Activated CD4-positive, alpha-beta T cell treated with anti-CD3 and anti-CD28 coated beads, Interleukin-2, Interleukin-4, amounts not matched to agents 100 ng/mL and 50 ng/mL, durations not matched to agents 16 hours and 8 hours (primary cell): ENCODE measurements at regions not wholly inside any gene's neighbourhood (a gene's known extent, or its start where the extent isn't known, plus 50 kb on each side); places are given as distances from the start of the nearest gene placed in this dataset.

Source experiments
- DNase-seq: peaks from one replicate; pipeline ENCODE4 v3.0.0-alpha.2; 2020; ENCODE audit warnings: low spot score

DNA sequence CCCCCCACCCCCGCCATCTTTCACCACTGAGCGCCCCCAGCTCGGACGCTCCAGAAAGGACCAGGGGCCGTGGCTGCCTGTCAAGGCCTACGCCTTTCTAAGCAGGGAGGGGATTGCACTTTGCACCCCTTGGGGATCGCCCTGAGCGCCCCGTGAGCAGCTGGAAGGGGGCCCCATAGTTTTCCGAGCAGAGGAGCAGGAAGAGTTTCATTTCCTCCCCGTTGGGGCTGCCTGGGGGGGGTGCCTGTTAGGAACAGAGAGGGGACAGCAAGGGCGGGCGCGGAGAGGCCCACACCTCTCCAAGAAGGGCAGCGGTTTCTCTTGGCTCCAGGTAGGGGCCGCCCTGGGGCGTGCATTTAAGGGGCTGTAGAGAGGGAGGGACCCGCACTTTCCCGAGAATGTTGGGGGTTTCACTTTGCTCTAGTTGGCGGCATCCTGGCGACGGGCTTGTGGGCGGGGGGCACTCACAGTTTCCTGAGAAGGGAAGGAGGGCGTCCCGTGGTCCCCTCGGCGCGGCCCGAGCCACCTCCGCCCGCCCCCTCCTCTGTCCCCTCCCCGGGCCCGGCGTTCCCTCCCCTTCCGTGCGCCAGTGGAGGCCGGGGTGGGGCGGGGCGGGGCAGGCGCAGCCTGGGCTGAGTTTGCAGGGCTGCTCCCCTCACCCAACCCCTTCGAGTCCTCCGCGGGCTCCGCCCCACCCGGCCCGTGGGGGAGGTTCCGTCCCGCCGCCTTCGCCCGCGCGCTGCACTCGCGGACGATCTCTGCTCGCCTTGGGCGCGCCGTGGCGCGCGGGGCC lies 82.3 kb upstream of the CD99 start:
- DNase-seq: peak; percentile 88

DNA sequence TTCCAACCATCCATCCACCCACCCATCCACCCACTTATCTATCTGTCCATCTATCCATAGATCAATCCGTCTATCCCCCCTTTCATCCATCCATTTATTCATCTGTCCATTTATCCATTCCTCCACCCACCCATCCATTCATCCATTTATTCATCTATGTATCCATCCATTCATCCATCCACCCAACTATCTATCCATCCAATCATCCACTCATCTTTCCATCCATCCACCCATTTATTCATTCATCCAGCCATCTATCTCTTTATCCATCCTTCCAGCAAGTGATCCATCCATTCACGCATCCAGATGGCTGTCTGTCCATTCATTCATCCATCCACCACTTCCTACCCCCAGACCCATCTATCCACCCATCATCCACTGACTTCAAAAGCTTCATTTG lies 84.0 kb upstream of the CD99 start:
- DNase-seq: no peak

DNA sequence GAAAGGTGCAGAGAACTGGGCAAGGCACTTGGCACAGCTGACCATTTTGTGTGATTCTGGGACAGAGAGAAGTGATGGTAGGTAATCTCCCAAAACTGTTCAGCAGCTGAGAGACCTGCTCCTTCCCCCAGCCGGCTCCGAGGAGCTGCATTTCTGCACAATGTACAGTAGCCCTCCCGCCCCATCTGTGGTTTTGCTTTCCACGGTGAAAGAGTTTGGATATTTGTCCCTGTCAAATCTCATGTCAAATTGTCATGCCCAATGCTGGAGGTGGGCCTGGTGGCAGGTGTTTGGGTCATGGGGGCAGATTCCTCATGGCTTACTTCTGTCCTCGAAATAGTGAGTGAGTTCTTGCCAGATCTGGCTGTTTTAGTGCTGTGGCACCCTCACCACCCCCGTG lies 90.5 kb upstream of the CD99 start:
- no peak for DNase-seq

DNA sequence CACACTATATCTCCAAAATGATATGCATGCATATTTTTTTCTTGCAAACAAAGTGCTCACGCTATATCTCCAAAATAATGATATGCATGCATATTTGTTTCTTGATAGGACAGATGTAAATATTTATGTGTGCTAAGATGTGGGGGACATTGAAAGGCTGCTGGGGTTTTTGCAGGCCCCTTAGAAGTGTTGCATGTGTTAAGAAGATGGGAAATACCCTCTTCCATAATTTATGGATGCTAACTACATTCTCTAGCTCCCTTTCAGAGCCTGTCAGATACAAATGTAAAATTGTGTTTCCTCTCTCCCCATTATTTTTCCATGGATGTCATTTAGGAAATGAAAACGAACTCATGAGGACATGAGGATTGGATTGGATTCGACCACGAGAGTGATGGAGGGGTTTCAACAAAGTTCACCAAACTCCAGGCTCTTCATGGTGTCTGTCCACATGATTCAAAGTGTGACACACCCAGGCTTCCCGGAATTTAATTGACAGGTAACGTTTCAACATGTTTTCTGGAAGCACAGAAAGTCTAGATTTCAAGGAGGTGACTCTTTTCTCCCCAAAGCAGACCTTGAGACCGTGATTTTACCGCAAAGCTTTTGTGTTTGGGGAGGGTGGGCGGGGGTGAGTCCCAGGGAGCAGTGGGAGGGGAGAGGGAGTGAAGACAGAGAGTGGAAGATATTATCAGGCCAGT lies 94.4 kb upstream of the CD99 start:
- DNase-seq: no peak

- DNase-seq: no peak
Observed at GRCh38 chrX:2596045-2596444, 95.0 kb upstream of the CD99 start.

DNA sequence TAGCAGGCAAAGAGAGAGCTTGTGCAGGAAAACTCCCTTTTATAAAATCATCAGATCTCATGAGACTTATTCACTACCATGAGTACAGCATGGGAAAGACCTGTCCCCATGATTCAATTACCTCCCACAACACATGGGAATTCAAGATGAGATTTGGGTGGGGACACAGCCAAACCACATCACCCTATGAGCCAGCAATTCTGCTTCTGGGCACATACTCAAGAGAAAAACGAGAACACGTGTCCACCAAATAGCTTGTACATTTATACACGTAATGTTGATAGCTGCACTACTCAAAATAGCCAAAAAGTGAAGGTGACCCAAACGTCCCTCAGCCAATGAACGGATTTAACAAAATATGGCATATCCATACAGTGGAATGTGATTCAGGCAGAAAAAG lies 94.5 kb upstream of the DHRSX start:
- no peak for DNase-seq

GRCh38 chrX:2594491-2594890 lies 93.7 kb upstream of the DHRSX start:
- DNase-seq: no peak

DNA sequence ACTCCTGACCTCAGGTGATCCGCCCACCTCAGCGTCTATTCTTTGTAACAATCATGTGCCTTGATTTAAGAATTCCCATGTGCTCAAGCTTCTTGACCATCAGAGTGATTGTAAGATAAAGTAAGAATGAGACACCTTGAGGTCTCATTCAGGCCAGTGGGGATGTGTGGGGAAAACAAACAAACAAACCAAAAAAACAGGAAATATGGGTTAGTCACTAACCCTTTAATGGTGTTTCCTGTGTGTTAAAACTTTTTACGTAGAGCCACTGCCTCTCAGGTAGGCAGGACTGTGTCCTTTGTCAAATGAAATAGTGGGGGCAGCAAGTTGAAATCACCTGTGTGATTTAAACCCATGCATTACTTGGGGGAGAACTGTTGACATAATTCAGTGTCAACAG lies 91.5 kb upstream of the DHRSX start:
- no peak for DNase-seq

DNA sequence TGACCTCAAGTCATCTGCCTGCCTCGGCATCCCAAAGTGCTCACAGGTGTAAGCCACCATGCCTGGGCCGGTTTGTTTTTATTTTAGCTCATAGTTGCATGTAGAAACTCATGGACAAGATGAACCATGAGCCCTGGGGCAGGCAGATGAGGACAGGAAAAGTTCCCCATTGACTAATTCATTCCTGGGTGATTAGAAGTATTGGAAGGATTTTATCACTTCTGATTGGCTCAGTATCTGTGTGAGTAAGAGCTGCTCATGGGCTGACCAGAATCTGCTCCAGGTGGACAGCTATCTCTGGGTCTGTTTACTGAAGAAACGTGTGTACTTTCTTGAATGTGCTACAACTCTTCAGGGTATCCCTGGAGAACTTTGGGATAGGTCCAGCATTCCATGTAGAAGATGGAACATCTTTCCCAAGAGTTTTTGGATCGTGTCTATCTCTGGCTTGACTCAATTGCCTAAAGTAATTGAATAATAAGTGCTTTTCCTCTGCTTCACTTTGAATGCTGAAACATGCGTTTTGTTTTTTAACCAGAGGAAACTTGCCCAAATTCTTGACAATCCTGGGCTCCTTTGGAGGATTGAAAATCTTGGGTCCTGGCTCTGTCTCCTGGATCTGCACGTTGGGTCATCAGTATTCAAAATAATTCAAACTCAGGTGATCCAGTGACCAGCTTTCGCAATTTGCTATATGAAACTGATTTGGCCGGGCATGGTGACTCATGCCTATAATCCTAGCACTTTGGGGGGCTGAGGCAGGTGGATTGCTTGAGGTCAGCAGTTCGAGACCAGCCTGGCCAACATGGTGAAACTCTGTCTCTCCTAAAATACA lies 88.6 kb upstream of the DHRSX start:
- no peak for DNase-seq

- no peak for DNase-seq
Observed at GRCh38 chrX:2588049-2588448, 87.3 kb upstream of the DHRSX start.

DNA sequence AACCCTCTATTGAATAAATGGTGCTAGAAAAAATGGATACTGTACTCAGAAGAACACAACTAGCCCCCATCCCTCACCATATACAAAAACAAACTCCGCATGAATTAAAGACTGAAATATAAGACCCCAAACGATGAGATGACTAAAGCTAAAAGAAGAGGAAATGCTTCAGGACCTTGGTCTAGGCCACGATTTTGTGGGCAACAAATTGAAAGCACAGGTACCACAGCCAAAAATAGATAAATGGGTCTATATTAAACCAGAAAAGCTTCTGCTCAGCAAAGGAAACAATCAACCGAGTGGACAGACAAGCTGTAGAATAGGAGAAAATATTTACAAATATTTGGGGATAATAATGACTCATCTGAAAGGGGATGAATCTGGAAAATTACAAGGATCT lies 86.4 kb upstream of the DHRSX start:
- no peak for DNase-seq

- DNase-seq: no peak
Observed at GRCh38 chrX:2585158-2585470, 84.3 kb upstream of the DHRSX start.

GRCh38 chrX:2584251-2585157 lies 83.7 kb upstream of the DHRSX start:
- DNase-seq: no peak

DNA sequence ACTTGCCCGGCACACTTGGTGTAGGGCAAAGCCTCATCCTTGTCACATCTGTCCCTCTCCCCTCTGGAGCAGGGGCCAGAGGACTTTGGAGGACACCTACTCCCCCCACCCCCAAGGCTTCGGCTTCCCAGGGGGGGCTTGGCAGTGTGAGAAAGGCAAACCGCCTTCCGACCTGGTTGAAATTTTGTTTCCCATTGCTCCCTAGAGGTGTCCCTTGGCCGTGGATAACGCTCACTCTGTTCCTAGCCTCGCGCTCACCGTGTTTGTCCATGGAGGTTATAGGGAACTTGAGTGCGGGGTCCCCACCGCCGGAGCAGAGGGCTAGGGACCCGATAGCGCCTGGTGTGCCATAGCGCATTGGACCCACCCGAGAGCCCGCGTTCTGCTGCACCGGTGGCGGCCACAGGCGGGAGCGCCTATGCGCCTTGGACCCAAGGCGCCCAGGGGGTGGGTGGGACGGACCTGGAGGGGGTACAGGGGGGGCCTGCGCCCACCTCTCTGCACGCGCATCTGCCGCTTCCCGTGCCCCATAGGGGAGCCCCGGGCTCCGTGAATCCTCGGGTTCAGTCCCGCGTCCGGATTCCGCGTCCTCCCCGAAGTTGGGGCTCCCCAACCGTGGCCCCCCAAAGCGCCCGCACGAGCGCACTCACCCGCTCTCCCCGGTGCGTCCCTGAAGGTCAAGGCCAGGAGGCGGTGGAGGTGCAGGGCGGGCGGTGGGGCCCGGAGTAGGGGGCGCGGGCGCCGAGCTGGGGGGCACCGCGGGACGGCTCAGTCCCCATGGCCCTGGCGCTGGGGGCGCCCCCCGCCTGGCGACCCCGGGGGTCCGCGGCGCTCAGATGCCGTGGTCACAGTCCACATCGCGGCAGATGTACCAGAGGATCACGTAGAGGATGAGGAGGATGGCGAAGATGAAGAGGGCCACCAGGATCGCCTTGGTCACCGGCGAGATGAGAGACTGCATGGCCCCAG lies 82.7 kb upstream of the DHRSX start:
- DNase-seq: no peak

DNA sequence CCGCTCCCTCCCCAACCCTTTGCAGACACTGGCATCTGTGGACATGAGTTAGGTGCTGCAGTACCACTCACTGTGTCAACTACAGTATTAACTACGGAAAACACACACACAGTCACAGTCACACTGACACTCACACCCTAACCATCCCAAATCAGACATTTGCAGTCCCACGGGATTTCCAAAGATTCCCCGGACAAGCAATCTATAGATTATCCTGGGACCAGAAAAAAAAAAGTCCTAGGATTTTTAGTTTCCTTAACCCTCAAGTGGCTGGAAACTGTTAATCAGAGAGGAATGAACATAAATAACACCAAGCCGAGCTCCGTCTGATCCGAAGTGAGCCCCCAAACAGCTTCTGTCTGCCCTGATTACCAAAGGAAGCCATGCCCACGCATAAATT lies 81.9 kb upstream of the DHRSX start:
- DNase-seq: no peak

- DNase-seq: no peak
Observed at GRCh38 chrX:2581296-2581695, 80.5 kb upstream of the DHRSX start.

DNA sequence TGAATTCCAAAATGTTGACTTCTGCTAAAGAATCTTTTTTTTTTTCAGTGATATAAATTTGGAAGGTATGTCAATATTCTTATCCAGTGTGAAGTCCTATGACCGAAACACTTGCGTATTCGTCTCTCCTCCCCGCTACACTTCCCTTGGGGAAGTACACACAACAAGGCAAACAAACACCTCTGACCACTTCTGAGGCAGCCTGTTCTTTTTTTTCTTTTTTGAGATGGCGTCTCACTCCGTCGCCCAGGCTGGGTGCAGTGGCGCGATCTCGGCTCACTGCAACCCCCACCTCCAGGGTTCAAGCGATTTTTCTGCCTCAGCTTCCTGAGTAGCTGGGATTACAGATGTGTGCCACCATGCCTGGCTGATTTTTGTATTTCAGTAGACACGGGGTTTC lies 78.1 kb upstream of the DHRSX start:
- DNase-seq: no peak

GRCh38 chrX:2577844-2578466 lies 77.2 kb upstream of the DHRSX start:
- DNase-seq: no peak

DNA sequence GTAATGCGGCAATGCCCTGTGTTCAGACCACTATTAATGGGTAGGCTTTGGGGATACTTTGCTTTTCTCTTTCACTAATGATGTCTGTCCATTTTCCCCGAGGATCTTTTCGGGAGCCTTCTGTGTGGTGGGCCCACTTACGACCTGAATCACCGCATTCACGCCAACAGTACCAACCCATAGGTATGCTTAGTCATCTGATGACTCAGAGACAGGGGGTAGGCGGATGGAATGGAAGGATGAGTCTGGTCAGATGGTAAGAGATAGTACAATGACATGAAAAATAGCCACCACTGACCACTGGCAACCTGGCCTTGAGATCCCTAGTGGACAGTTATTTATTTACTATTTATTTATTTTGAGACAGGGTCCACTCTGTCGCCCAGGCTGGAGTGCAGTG lies 76.0 kb upstream of the DHRSX start:
- no peak for DNase-seq

- no peak for DNase-seq
Observed at GRCh38 chrX:2574271-2574670, 73.5 kb upstream of the DHRSX start.
